Mucosa of descending colon (tissue), 3 donors: ENCODE measurements at regions not wholly inside any gene's neighbourhood (a gene's known extent, or its start where the extent isn't known, plus 50 kb on each side); places are given as distances from the start of the nearest gene placed in this dataset.

Experiments used
- ATAC-seq: fragments of 200-7000 bp; cut with Tn5 transposase; one replicate; pipeline ENCODE4 v1.9.1; 2020; ENCODE audit warnings: mild to moderate bottlenecking, moderate library complexity
- DNase-seq, 3 donors: peaks; one replicate each; pipeline ENCODE4 v3.0.0-alpha.2; 2020
- H3K36me3 ChIP-seq: fragments of 200-600 bp; one replicate; pipeline ENCODE4 v1.8.0; 2021; ENCODE audit warnings: low read depth, mild to moderate bottlenecking
- H3K4me1 ChIP-seq: fragments of 200-600 bp; one replicate; pipeline ENCODE4 v1.8.0; 2021; ENCODE audit warnings: low read depth, mild to moderate bottlenecking
- H3K4me3 ChIP-seq: fragments of 200-600 bp; one replicate; pipeline ENCODE4 v1.8.0; 2021; ENCODE audit warnings: mild to moderate bottlenecking
- H3K9me3 ChIP-seq: fragments of 200-600 bp; one replicate; pipeline ENCODE4 v1.8.0; 2021; ENCODE audit warnings: mild to moderate bottlenecking
- intact Hi-C, 2 donors: fragments of 100-400 bp; cut with DNase I in 1 of 2; cut with micrococcal nuclease in 1 of 2; formaldehyde crosslinking; loops; one replicate each; pipeline versions ENCODE4 v1.11.0 to v1.11.1; 2022; cut with DNase I, micrococcal nuclease
- TF ChIP-seq, protein P1 (sequence below): fragments of 200-600 bp; IDR thresholded peaks from one replicate; pipeline ENCODE4 v1.8.0; 2022; ENCODE audit warnings: antibody characterized with exemption, mild to moderate bottlenecking
- donor health status: DM: no; HTN: no; CAD: no; lungs with moderate emphysema.
- donor health status: DM: no; HTN: no; CAD: no.
- donor health status: DM: no; HTN: yes; CAD: no.

DNA sequence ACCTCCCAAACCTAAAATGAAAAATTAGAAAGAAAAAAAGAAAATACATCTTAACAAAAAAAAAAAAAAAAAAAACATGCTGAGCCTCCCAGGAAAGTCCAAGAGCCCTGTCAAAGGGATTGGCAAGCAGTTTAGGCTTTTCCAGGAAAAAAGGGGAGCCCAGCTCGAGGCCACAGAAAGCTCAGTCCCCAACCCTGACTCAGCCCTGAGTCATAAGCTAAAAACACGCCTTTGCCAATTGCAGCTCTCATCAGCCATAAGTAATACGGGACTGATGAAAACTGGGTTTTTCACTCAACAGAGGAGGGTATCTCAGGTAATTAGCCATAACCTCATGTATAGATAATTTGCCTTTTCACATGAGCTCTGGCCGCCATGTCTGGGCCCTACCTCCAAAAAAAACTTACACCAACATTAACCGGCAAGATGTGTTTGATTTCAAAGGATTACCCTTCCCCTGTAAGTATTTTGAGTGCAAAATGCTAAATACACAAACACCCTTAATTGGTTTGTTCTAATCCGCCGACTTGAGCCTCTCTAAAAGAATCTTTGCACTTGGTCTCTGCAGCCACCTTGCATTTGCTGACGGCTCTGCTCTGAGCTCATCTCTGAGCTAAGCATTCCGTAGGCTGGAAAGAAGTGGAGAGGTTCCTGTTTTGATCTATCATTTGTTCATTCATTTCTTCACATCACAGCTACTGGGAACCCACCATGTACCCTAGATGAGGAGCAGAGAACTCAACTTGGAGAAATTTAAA, 319.2 kb downstream of the BCL11B start:
- no peaks in the 10 kb centered on the region for H3K4me1 ChIP-seq
- intact Hi-C loops, result no loop called here
- no peaks in the 10 kb centered on the region for H3K36me3 ChIP-seq
- no peaks in the 10 kb centered on the region for H3K9me3 ChIP-seq
- TF ChIP-seq, protein P1, sequence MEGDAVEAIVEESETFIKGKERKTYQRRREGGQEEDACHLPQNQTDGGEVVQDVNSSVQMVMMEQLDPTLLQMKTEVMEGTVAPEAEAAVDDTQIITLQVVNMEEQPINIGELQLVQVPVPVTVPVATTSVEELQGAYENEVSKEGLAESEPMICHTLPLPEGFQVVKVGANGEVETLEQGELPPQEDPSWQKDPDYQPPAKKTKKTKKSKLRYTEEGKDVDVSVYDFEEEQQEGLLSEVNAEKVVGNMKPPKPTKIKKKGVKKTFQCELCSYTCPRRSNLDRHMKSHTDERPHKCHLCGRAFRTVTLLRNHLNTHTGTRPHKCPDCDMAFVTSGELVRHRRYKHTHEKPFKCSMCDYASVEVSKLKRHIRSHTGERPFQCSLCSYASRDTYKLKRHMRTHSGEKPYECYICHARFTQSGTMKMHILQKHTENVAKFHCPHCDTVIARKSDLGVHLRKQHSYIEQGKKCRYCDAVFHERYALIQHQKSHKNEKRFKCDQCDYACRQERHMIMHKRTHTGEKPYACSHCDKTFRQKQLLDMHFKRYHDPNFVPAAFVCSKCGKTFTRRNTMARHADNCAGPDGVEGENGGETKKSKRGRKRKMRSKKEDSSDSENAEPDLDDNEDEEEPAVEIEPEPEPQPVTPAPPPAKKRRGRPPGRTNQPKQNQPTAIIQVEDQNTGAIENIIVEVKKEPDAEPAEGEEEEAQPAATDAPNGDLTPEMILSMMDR, result no peak
- H3K4me3 ChIP-seq, result no peak overlapping the region
- DNase-seq, result peak in 1 of 3 donors; percentile 12
- peak; percentile 42 for ATAC-seq

DNA sequence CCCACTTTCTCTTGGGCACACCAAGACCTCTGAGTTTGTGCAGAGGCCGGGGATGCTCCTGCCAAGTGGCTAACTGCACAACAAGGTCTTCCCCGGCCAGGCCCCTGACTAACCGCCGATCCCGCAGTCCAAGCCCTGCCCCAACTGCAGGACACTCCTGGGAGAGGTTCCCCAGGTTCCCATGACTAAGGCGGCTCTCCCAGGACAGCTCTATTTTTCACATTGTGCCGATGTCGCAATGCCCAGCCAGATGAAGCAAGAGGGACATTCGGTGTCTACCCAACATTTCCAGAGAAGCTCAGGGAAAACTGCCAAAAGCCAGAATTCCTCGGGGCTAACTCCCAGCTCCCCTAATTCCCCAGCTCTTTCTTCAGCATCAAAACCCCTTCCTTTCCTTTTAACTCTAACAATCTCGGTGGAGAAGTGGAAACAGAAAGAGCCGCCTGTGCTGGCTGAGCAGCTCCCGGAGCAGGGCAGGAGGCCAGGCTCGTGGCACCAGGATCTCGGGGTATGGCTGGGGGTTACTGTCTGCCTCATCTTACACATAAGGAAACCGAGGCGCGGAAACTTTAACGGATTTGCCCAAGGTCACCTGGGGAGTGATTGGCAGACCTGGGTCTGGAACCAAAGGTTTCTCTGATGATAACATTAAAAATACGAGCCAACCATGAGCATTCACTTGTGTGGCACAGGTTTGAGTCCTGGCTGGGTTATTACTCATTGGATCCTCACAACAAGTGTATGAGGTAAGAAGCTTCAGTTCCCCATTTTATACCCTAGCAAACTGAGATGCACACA, 318.2 kb downstream of the BCL11B start:
- ATAC-seq, result peak; percentile 32
- intact Hi-C loops, result no loop called here
- peak in 2 of 3 donors; percentile 23 to 65 for DNase-seq
- no peaks in the 10 kb centered on the region for H3K9me3 ChIP-seq
- TF ChIP-seq, protein P1, result no peak
- no peaks in the 10 kb centered on the region for H3K4me1 ChIP-seq
- H3K36me3 ChIP-seq, result no peaks in the 10 kb centered on the region
- H3K4me3 ChIP-seq, result no peak overlapping the region

GRCh38 chr14:98954349-98955000, 317.5 kb downstream of the BCL11B start:
- intact Hi-C loops, result no loop called here
- ATAC-seq (no peak), DNase-seq (no peak)
- TF ChIP-seq, protein P1, result no peak
- no peaks in the 10 kb centered on the region for H3K4me1 ChIP-seq
- H3K4me3 ChIP-seq, result no peak overlapping the region
- no peaks in the 10 kb centered on the region for H3K36me3 ChIP-seq
- H3K9me3 ChIP-seq, result no peaks in the 10 kb centered on the region

DNA sequence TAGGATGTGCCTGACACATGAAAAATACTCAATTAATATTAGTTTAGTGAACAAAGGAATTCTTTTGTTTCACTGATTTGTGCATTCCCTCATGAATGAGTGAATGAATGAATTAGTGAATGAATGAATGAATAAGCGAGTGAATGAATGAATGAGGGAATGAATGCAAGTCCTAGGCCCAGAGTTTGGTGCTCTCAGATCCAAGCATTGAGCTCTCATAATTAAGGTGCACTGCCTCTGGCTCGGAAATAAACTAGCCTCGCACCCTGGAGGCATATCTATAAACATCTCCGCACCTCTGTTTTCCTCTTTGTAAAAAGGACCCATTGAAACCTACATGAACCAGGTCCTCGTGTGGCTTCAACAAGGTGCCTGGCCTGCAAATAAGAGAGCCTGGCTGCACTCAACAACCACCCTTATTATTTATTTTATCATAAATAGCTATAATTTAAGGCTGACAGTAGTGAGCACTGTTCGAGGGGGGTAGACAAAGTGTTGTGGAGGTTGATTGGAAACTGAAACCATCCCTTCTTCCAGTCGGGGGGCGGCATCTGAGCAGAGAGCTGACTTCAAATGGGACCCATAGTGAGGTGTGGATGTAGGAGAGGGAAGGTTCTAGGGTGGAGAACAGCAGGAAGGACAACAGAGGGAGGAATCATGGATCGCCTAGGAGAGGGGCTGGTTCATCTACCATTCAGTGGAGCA, 316.8 kb downstream of the BCL11B start:
- Histone ChIP-seq H3K36me3 (no peaks in the 10 kb centered on the region), H3K4me1 (no peaks in the 10 kb centered on the region), H3K4me3 (no peak overlapping the region), H3K9me3 (no peaks in the 10 kb centered on the region)
- intact Hi-C loops, result no loop called here
- ATAC-seq (no peak), DNase-seq (no peak)
- TF ChIP-seq, protein P1, result no peak

DNA sequence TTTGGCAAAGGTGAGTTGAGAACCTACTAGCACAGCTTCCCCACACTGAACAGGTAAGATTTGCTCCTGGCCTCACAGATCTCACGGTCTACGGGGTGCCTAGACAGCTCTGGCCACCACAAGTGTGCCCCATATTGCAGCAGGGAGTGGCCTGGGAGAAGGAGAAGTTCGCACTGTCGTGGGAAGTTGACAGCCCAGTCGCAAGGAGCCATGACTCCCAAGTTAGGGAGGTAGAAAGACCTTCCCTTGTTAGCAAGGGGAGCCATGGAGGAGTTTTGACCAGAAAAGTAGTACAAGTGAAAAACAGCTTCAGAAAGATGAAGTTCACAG, 316.3 kb downstream of the BCL11B start:
- H3K9me3 ChIP-seq, result no peaks in the 10 kb centered on the region
- no peaks in the 10 kb centered on the region for H3K36me3 ChIP-seq
- ATAC-seq (no peak), DNase-seq (no peak)
- H3K4me1 ChIP-seq, result no peaks in the 10 kb centered on the region
- no peak overlapping the region for H3K4me3 ChIP-seq
- intact Hi-C loops, result no loop called here
- TF ChIP-seq, protein P1, result no peak
